ENCODE measurements at regions not wholly inside any gene's neighbourhood (a gene's known extent, or its start where the extent isn't known, plus 50 kb on each side); places are given as distances from the start of the nearest gene placed in this dataset.

DNA sequence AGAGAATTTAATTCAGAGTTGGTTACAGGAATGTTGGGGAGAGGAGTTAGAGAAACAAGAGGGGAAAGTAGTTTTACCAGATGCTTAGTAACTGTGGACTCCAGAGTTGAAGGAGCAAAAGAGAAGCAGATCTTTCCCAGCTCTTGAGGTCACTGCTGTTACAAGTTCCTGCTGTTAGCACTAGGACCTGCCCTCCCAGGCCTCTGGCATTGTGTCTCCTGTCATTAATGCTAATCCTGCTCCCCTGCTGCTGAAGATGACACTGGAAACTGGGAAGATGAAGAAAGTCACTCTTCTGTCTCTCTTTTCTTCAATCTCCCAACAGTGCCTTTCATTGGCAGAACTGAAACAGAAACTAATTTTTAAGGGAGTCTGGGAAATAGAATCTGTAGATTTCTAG, 845.6 kb downstream of the ADGRL2 start:
- TF ChIP-seq, protein P1, sequence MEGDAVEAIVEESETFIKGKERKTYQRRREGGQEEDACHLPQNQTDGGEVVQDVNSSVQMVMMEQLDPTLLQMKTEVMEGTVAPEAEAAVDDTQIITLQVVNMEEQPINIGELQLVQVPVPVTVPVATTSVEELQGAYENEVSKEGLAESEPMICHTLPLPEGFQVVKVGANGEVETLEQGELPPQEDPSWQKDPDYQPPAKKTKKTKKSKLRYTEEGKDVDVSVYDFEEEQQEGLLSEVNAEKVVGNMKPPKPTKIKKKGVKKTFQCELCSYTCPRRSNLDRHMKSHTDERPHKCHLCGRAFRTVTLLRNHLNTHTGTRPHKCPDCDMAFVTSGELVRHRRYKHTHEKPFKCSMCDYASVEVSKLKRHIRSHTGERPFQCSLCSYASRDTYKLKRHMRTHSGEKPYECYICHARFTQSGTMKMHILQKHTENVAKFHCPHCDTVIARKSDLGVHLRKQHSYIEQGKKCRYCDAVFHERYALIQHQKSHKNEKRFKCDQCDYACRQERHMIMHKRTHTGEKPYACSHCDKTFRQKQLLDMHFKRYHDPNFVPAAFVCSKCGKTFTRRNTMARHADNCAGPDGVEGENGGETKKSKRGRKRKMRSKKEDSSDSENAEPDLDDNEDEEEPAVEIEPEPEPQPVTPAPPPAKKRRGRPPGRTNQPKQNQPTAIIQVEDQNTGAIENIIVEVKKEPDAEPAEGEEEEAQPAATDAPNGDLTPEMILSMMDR (conservative IDR thresholded peaks at IDR 0.05; ENCODE audit: low read depth, low read length): no peak
- no peak for TF ChIP-seq POLR2A (IDR thresholded peaks at IDR 0.05; ENCODE audit: low read depth, low read length)
- no peak for TF ChIP-seq MAZ (IDR thresholded peaks at IDR 0.05; ENCODE audit: borderline replicate concordance, low read depth, low read length)
- TF ChIP-seq MXI1 (IDR thresholded peaks at IDR 0.05; ENCODE audit: borderline replicate concordance, low read depth, low read length): no peak
- TF ChIP-seq RAD21 (IDR thresholded peaks at IDR 0.05; ENCODE audit: low read length): no peak
- TF ChIP-seq, protein P2, sequence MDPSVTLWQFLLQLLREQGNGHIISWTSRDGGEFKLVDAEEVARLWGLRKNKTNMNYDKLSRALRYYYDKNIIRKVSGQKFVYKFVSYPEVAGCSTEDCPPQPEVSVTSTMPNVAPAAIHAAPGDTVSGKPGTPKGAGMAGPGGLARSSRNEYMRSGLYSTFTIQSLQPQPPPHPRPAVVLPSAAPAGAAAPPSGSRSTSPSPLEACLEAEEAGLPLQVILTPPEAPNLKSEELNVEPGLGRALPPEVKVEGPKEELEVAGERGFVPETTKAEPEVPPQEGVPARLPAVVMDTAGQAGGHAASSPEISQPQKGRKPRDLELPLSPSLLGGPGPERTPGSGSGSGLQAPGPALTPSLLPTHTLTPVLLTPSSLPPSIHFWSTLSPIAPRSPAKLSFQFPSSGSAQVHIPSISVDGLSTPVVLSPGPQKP (IDR thresholded peaks at IDR 0.05; ENCODE audit: borderline replicate concordance, low read depth, low read length): no peak
- no peak for TF ChIP-seq CEBPB (IDR thresholded peaks at IDR 0.05; ENCODE audit: low read depth, low read length)
- TF ChIP-seq RCOR1 (IDR thresholded peaks at IDR 0.05; ENCODE audit: insufficient replicate concordance, low read length): no peak
